CD8-positive, alpha-beta memory T cell (primary cell): ENCODE measurements at regions not wholly inside any gene's neighbourhood (a gene's known extent, or its start where the extent isn't known, plus 50 kb on each side); places are given as distances from the start of the nearest gene placed in this dataset.

Experiments
- CTCF ChIA-PET: fragments of 350-600 bp; sonication (Branson Sonifier 250); formaldehyde crosslinking; loops from one replicate; lab custom pipeline; 2021; ENCODE audit warnings: antibody characterized with exemption; lab: Charles Lee
- POLR2A ChIA-PET: fragments of 350-600 bp; sonication (Branson Sonifier 250); formaldehyde crosslinking; loops from one replicate; lab custom pipeline; 2021; ENCODE audit warnings: antibody characterized with exemption; lab: Charles Lee
- DNase-seq, 5 donors: peaks; one replicate each; pipeline versions ENCODE4 v3.0.0 to v3.0.0-alpha.2; 2020 to 2022; ENCODE audit warnings: mixed read lengths in 1 of 5
- H3K27ac ChIP-seq: one replicate; pipeline ENCODE4 v1.7.0; 2013; ENCODE audit warnings: low read depth, mild to moderate bottlenecking, low read length, moderate library complexity
- H3K27me3 ChIP-seq: 2 replicates; pipeline ENCODE4 v1.7.0; 2013; ENCODE audit warnings: low read length, mild to moderate bottlenecking; ENCODE audit not compliant: insufficient read depth, poor library complexity, severe bottlenecking
- H3K36me3 ChIP-seq: 2 replicates; pipeline ENCODE4 v1.7.0; 2013; ENCODE audit warnings: mild to moderate bottlenecking, low read length, moderate library complexity; ENCODE audit not compliant: insufficient read depth
- H3K4me1 ChIP-seq: 2 replicates; pipeline ENCODE4 v1.7.0; 2013; ENCODE audit warnings: mild to moderate bottlenecking, low read length, moderate library complexity; ENCODE audit not compliant: insufficient read depth
- H3K4me3 ChIP-seq: 2 replicates; pipeline ENCODE4 v1.7.0; 2013; ENCODE audit warnings: mild to moderate bottlenecking, low read length
- H3K9me3 ChIP-seq: 2 replicates; pipeline ENCODE4 v1.7.0; 2013; ENCODE audit warnings: mild to moderate bottlenecking, low read length
- H3K27ac Mint-ChIP-seq, 8 donors: one replicate each; pipeline ENCODE4 v1.8.0; 2020 to 2021; ENCODE audit warnings: mixed read lengths in 8 of 8, mild to moderate bottlenecking in 6 of 8, inconsistent platforms in 3 of 8, moderate library complexity in 3 of 8
- H3K27me3 Mint-ChIP-seq, 2 donors: one replicate each; pipeline ENCODE4 v1.8.0; 2020 to 2021; ENCODE audit warnings: mixed read lengths in 2 of 2, mild to moderate bottlenecking in 1 of 2, moderate library complexity in 1 of 2
- H3K36me3 Mint-ChIP-seq, 3 donors: one replicate each; pipeline ENCODE4 v1.8.0; 2020 to 2021; ENCODE audit warnings: mixed read lengths in 3 of 3, inconsistent platforms in 1 of 3, mild to moderate bottlenecking in 1 of 3
- H3K4me1 Mint-ChIP-seq, 3 donors: one replicate each; pipeline ENCODE4 v1.8.0; 2020 to 2021; ENCODE audit warnings: mixed read lengths in 3 of 3, inconsistent platforms in 1 of 3, mild to moderate bottlenecking in 1 of 3
- H3K4me3 Mint-ChIP-seq, 7 donors: one replicate each; pipeline ENCODE4 v1.8.0; 2020 to 2021; ENCODE audit warnings: mixed read lengths in 7 of 7, mild to moderate bottlenecking in 6 of 7, moderate library complexity in 4 of 7, inconsistent platforms in 2 of 7
- H3K9me3 Mint-ChIP-seq, 5 donors: one replicate each; pipeline ENCODE4 v1.8.0; 2020 to 2022; ENCODE audit warnings: mixed read lengths in 5 of 5, mild to moderate bottlenecking in 3 of 5, moderate library complexity in 2 of 5, inconsistent platforms in 1 of 5

- CTCF ChIA-PET: no interaction called here
Measured at GRCh38 chr10:10618139-10618538, 399.5 kb upstream of the CELF2 start.

GRCh38 chr10:10623958-10624566 lies 393.6 kb upstream of the CELF2 start:
- Mint-ChIP-seq H3K36me3 (no peaks in the 10 kb centered on the region), H3K27ac (no peak overlapping the region), H3K27me3 (no peaks in the 10 kb centered on the region), H3K4me1 (no peaks in the 10 kb centered on the region), H3K4me3 (no peak overlapping the region), H3K9me3 (no peaks in the 10 kb centered on the region)
- no peak overlapping the region for H3K27ac ChIP-seq
- H3K4me3 ChIP-seq: no peak overlapping the region
- ChIA-PET POLR2A (no interaction called here), CTCF (no interaction called here)
- DNase-seq: no peak
- H3K27me3 ChIP-seq: no peaks in the 10 kb centered on the region
- H3K9me3 ChIP-seq: no peaks in the 10 kb centered on the region
- no peaks in the 10 kb centered on the region for H3K36me3 ChIP-seq
- H3K4me1 ChIP-seq: no peaks in the 10 kb centered on the region

More at GRCh38 chr10:10618139-10618538, 399.5 kb upstream of the CELF2 start:
- no peaks in the 10 kb centered on the region for H3K36me3 Mint-ChIP-seq
- no peak for DNase-seq
- POLR2A ChIA-PET: no interaction called here
- Histone ChIP-seq H3K4me3 (no peak overlapping the region), H3K27ac (no peak overlapping the region), H3K4me1 (no peaks in the 10 kb centered on the region), H3K27me3 (no peaks in the 10 kb centered on the region), H3K9me3 (no peaks in the 10 kb centered on the region), H3K36me3 (no peaks in the 10 kb centered on the region)
- H3K9me3 Mint-ChIP-seq: peaks cover 0 to 4% (median 0%) of the 10 kb centered on the region in 5 donors
- no peak overlapping the region for H3K4me3 Mint-ChIP-seq
- no peak overlapping the region for H3K27ac Mint-ChIP-seq
- H3K27me3 Mint-ChIP-seq: peaks cover 0 to 4% of the 10 kb centered on the region in 2 donors
- no peaks in the 10 kb centered on the region for H3K4me1 Mint-ChIP-seq

GRCh38 chr10:10624567-10624962 lies 393.1 kb upstream of the CELF2 start:
- H3K27ac ChIP-seq: no peak overlapping the region
- H3K36me3 Mint-ChIP-seq: no peaks in the 10 kb centered on the region
- no peaks in the 10 kb centered on the region for H3K27me3 ChIP-seq
- H3K9me3 Mint-ChIP-seq: no peaks in the 10 kb centered on the region
- no peaks in the 10 kb centered on the region for H3K9me3 ChIP-seq
- H3K4me1 ChIP-seq: no peaks in the 10 kb centered on the region
- DNase-seq: no peak
- H3K4me1 Mint-ChIP-seq: no peaks in the 10 kb centered on the region
- no peak overlapping the region for H3K4me3 ChIP-seq
- no peak overlapping the region for H3K27ac Mint-ChIP-seq
- no peak overlapping the region for H3K4me3 Mint-ChIP-seq
- no peaks in the 10 kb centered on the region for H3K36me3 ChIP-seq
- POLR2A ChIA-PET: no interaction called here
- CTCF ChIA-PET: no interaction called here
- no peaks in the 10 kb centered on the region for H3K27me3 Mint-ChIP-seq

GRCh38 chr10:10625491-10625890 lies 392.2 kb upstream of the CELF2 start:
- Histone ChIP-seq H3K9me3 (no peaks in the 10 kb centered on the region), H3K27me3 (no peaks in the 10 kb centered on the region), H3K4me3 (no peak overlapping the region), H3K27ac (no peak overlapping the region), H3K4me1 (no peaks in the 10 kb centered on the region), H3K36me3 (no peaks in the 10 kb centered on the region)
- Mint-ChIP-seq H3K4me1 (no peaks in the 10 kb centered on the region), H3K27me3 (peaks cover 0 to 3% of the 10 kb centered on the region in 2 donors), H3K4me3 (no peak overlapping the region), H3K36me3 (no peaks in the 10 kb centered on the region), H3K27ac (no peak overlapping the region), H3K9me3 (no peaks in the 10 kb centered on the region)
- ChIA-PET CTCF (no interaction called here), POLR2A (no interaction called here)
- no peak for DNase-seq

GRCh38 chr10:10626734-10627133 lies 390.9 kb upstream of the CELF2 start:
- Histone ChIP-seq H3K27me3 (no peaks in the 10 kb centered on the region), H3K36me3 (no peaks in the 10 kb centered on the region), H3K4me3 (no peak overlapping the region), H3K4me1 (no peaks in the 10 kb centered on the region), H3K9me3 (no peaks in the 10 kb centered on the region), H3K27ac (no peak overlapping the region)
- ChIA-PET POLR2A (no interaction called here), CTCF (no interaction called here)
- no peaks in the 10 kb centered on the region for H3K9me3 Mint-ChIP-seq
- H3K36me3 Mint-ChIP-seq: no peaks in the 10 kb centered on the region
- no peak overlapping the region for H3K4me3 Mint-ChIP-seq
- no peaks in the 10 kb centered on the region for H3K4me1 Mint-ChIP-seq
- H3K27me3 Mint-ChIP-seq: peaks cover 0 to 3% of the 10 kb centered on the region in 2 donors
- no peak for DNase-seq
- no peak overlapping the region for H3K27ac Mint-ChIP-seq

GRCh38 chr10:10627414-10627813 lies 390.3 kb upstream of the CELF2 start:
- H3K36me3 Mint-ChIP-seq: no peaks in the 10 kb centered on the region
- Histone ChIP-seq H3K27me3 (no peaks in the 10 kb centered on the region), H3K9me3 (no peaks in the 10 kb centered on the region), H3K4me3 (no peak overlapping the region), H3K27ac (no peak overlapping the region), H3K36me3 (no peaks in the 10 kb centered on the region), H3K4me1 (no peaks in the 10 kb centered on the region)
- H3K9me3 Mint-ChIP-seq: no peaks in the 10 kb centered on the region
- H3K4me1 Mint-ChIP-seq: no peaks in the 10 kb centered on the region
- peak overlapping the region in 1 of 8 donors; percentile 19 for H3K27ac Mint-ChIP-seq
- ChIA-PET POLR2A (no interaction called here), CTCF (no interaction called here)
- peaks cover 0 to 6% of the 10 kb centered on the region in 2 donors for H3K27me3 Mint-ChIP-seq
- DNase-seq: no peak
- H3K4me3 Mint-ChIP-seq: no peak overlapping the region

GRCh38 chr10:10629512-10629911 lies 388.2 kb upstream of the CELF2 start:
- no peaks in the 10 kb centered on the region for H3K9me3 ChIP-seq
- Mint-ChIP-seq H3K36me3 (no peaks in the 10 kb centered on the region), H3K27me3 (peaks cover 0 to 6% of the 10 kb centered on the region in 2 donors), H3K4me1 (no peaks in the 10 kb centered on the region), H3K27ac (no peak overlapping the region), H3K4me3 (no peak overlapping the region), H3K9me3 (no peaks in the 10 kb centered on the region)
- no peak overlapping the region for H3K27ac ChIP-seq
- H3K4me1 ChIP-seq: no peaks in the 10 kb centered on the region
- H3K4me3 ChIP-seq: no peak overlapping the region
- CTCF ChIA-PET: no interaction called here
- no peak for DNase-seq
- no peaks in the 10 kb centered on the region for H3K36me3 ChIP-seq
- no peaks in the 10 kb centered on the region for H3K27me3 ChIP-seq
- POLR2A ChIA-PET: no interaction called here

- no peak overlapping the region for H3K4me3 ChIP-seq
Measured at GRCh38 chr10:10630281-10630680, 387.4 kb upstream of the CELF2 start.

More at GRCh38 chr10:10630281-10630680, 387.4 kb upstream of the CELF2 start:
- Histone ChIP-seq H3K4me1 (no peaks in the 10 kb centered on the region), H3K27me3 (no peaks in the 10 kb centered on the region), H3K9me3 (no peaks in the 10 kb centered on the region), H3K27ac (no peak overlapping the region), H3K36me3 (no peaks in the 10 kb centered on the region)
- DNase-seq: no peak
- Mint-ChIP-seq H3K4me1 (no peaks in the 10 kb centered on the region), H3K4me3 (no peak overlapping the region), H3K9me3 (no peaks in the 10 kb centered on the region), H3K27ac (no peak overlapping the region), H3K27me3 (peaks cover 0 to 10% of the 10 kb centered on the region in 2 donors), H3K36me3 (no peaks in the 10 kb centered on the region)
- POLR2A ChIA-PET: no interaction called here
- CTCF ChIA-PET: interaction anchor here (1.4 kb wide), 1 partner anchor 12 kb away, joined by 3 read pairs; no protein-coding TSS in a partner anchor
